ENCODE measurements at regions not wholly inside any gene's neighbourhood (a gene's known extent, or its start where the extent isn't known, plus 50 kb on each side); places are given as distances from the start of the nearest gene placed in this dataset.

DNA sequence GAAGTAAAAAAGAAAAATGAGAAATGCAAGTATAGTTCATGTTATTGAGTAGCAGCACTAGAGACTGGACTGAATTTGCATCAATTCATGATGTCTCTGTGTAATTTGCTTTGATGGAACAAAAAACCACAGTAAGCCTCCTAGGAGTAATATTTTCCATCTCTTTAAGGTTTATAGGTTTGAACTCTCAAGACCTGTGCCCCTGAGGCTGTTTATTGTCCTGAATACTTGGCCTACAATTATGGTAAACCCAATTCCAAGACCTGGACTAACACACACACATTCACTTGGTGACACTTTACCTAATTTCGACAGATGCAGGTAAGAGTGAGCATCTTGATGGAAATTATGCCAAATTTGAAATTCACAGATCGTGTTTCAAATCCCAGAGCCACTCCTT is 71.8 kb upstream of the ZNF521 start:
- no peak for DNase-seq

DNA sequence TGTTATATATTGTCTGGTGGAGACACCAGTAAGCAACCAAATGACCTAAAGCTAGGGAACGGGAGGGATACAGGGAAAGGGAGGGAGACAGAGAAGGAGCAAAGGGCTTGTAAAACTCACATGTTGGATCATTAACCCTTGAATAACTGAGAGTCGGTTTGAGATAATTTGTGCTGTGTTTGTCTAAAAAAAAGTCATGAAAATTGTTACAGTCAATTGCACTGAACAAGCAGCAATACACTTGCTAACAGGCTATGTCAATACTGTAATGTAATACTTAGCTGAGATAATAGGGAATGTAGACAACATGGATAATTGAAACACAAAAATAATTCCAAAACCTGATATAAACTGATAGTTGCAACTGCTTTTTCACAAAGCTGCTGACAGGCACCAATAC is 71.3 kb upstream of the ZNF521 start:
- no peak for DNase-seq

DNA sequence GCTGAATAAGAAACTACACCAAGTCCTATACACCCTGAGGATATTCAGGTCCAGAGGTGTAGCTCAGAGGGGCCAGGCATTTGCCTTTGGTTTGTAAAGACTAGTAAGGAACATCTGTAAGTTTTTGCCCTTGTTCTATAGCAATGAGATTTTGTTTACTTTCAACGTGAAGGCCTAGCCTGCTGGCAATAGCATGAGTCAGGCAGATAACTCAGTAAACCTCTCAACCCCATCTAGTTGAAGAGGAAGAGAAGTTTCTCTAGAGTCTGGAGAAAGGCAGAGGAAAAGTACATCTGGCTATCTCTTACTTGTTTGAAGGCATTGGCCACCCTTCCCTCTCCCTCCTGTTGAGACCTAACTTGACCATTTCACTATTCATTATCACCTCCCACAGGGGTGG is 70.3 kb upstream of the ZNF521 start:
- no peak for DNase-seq

DNA sequence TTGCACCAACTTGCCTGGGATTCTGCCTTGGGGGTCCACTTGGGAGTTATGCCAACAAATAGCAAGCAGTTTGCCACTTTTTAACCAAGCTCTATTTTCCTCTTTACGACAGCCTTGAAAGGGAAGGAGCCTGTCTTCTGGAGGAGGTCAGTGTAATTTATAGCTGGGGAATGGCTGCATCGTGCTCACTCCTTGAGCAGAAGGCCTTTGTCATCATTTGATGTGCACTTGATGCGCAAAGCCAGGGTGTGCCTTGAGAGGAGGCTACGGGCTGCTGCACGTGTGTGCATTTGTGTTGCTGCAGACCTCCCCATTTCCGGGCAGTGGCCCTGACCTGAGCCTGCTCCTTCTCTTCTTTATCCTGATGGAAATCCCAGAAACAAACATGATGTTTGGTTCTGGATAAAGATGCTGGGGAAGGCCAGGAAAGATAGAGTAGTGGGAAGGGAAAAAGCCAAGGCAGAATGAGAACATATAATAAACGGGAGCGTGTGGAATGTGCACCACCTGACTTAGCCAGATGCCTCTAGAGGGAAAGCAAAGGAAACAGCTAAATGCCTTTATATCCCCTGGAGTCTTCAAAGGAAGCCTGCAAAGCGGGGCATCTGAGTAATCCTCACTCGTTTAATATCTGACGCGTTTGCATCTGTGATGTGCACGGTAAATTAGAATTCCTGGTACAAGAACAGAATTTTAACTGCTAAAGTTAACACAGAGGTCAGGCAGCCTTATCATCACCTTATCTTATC is 68.3 kb upstream of the ZNF521 start:
- DNase-seq: no peak

DNA sequence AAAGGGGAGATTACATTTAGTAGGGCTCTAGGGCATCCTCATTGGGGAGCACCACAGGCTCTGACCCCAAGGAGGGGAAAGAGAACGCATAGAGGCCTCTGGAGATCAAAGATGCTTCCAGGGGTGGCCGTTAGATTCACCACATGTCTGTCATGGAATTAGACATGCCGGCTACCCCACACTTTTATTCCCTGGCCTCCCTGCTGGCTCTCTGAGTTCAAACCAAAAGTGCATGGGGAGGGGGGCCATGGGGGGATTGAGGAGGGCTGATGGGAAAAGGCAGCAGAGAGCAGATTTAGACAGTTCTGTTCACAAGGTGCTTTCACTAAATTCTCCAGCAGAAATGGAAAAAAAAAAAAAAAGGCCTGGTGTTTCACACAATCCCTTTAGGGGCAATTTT is 64.4 kb upstream of the ZNF521 start:
- DNase-seq: no peak

DNA sequence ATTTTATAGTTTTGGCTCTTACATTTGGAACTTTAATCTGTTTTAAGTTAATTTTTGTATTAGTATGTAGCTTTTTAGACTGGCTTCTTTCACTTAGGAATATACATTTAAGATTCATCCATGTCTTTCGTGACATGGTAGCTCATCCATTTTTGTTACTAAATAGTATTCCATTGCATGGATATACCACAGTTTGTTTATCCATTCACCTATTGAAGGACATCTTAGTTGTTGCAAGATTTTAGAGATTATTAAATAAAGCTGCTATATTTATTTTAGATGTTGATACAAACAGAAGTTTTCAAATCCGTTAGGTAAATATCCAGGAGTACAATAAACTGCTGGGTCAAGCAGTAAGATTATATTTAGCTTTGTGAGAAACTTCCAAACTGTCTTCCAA is 58.0 kb upstream of the ZNF521 start:
- DNase-seq: no peak

DNA sequence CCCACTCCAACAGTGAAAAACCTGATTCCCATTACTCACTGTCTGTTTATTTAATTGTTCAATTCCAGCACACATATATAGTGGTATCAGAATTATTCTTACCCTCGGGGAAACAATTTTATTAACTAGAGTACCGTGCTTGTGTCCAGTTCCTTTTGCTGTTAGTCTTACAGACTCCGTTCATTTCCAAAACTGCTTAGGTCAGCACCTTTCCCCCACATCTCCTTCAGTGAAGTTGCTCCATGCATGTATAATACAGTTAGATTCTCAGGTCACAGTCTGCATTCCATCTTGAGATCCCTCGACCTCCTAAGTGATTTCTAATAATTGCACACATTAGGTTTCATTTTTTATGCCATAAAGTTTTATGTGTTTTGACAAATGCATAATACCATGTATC is 56.3 kb upstream of the ZNF521 start:
- DNase-seq: no peak

Measured in CD4-positive, alpha-beta T cell treated with Interleukin-4 for 4 hours (primary cell).